ENCODE measurements at regions not wholly inside any gene's neighbourhood (a gene's known extent, or its start where the extent isn't known, plus 50 kb on each side); places are given as distances from the start of the nearest gene placed in this dataset.

DNA sequence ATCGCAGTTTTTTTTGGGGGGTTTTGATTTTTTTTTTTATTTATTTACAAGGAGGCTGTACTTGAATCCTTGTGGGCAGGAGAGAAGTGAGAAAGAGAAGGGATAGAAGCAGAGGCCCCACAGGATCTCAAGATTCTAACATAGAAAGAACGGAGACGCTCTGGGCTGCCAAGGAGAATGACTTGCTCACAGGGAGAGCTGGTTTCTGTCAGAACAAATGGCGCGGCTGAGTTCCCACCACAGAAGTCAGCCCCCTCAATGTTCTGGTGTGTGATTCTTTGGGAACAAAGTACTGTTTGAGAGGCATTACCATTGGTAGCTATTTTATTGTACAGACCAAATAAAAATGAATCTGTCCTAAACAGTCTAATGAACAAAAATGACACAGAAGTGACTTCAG is 80.6 kb downstream of the ATXN3L start:
- FAIRE-seq (no peak), DNase-seq (no peak)
- Histone ChIP-seq H3K27ac (ENCODE audit: low read depth in 2 of 2, low read length in 2 of 2) (no peak overlapping the region), H3K27me3 (ENCODE audit: control insufficient read depth, insufficient read depth, low read length) (peaks cover 2% of the 10 kb centered on the region), H3K4me3 (ENCODE audit: low read length in 3 of 3) (no peak overlapping the region), H3K36me3 (ENCODE audit: control insufficient read depth in 2 of 3, insufficient read depth in 3 of 3, low read length in 3 of 3) (no peaks in the 10 kb centered on the region), H3K9ac (ENCODE audit: low read length in 3 of 3) (no peak overlapping the region), H3K4me1 (ENCODE audit: control insufficient read depth in 2 of 3, insufficient read depth in 2 of 3, low read depth in 1 of 3, low read length in 3 of 3) (no peaks in the 10 kb centered on the region), H3K9me3 (ENCODE audit: control insufficient read depth in 2 of 3, insufficient read depth in 1 of 3, low read length in 3 of 3) (no peaks in the 10 kb centered on the region)
- intact Hi-C loops (cut with DNase I) = no loop called here
- TF ChIP-seq CTCF (IDR thresholded peaks at IDR 0.05; ENCODE audit: borderline replicate concordance, extremely low read depth, insufficient read depth) = no peak

DNA sequence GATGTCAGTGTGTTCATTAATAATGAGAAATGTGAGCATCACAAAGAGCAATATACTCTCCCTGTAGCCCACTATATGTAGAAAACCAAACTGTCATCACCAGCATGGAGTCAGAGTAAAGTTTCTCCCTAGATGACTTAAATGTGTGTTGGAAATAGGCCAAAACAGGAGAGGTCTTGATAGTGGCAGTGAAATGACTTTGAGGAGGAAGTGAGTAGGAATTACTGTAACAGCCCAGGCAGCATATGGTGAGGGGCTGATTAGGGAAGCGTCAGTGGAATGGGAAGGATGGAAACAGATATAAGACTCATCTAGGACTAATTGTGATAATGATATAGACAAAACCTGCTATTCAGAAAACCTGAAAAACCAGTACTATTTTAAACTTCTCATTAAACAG is 83.9 kb downstream of the ATXN3L start:
- DNase-seq (no peak), FAIRE-seq (no peak)
- no peaks in the 10 kb centered on the region for H3K9me3 ChIP-seq (ENCODE audit: control insufficient read depth in 2 of 3, insufficient read depth in 1 of 3, low read length in 3 of 3)
- no peak overlapping the region for H3K4me3 ChIP-seq (ENCODE audit: low read length in 3 of 3)
- peaks cover 2% of the 10 kb centered on the region for H3K27me3 ChIP-seq (ENCODE audit: control insufficient read depth, insufficient read depth, low read length)
- H3K9ac ChIP-seq (ENCODE audit: low read length in 3 of 3) = no peak overlapping the region
- intact Hi-C loops (cut with DNase I) = no loop called here
- H3K4me1 ChIP-seq (ENCODE audit: control insufficient read depth in 2 of 3, insufficient read depth in 2 of 3, low read depth in 1 of 3, low read length in 3 of 3) = no peaks in the 10 kb centered on the region
- TF ChIP-seq CTCF (IDR thresholded peaks at IDR 0.05; ENCODE audit: borderline replicate concordance, extremely low read depth, insufficient read depth) = no peak
- no peaks in the 10 kb centered on the region for H3K36me3 ChIP-seq (ENCODE audit: control insufficient read depth in 2 of 3, insufficient read depth in 3 of 3, low read length in 3 of 3)
- no peak overlapping the region for H3K27ac ChIP-seq (ENCODE audit: low read depth in 2 of 2, low read length in 2 of 2)

- Histone ChIP-seq H3K9me3 (ENCODE audit: control insufficient read depth in 2 of 3, insufficient read depth in 1 of 3, low read length in 3 of 3) (no peaks in the 10 kb centered on the region), H3K4me1 (ENCODE audit: control insufficient read depth in 2 of 3, insufficient read depth in 2 of 3, low read depth in 1 of 3, low read length in 3 of 3) (no peaks in the 10 kb centered on the region), H3K27me3 (ENCODE audit: control insufficient read depth, insufficient read depth, low read length) (peaks cover 2% of the 10 kb centered on the region), H3K9ac (ENCODE audit: low read length in 3 of 3) (no peak overlapping the region), H3K4me3 (ENCODE audit: low read length in 3 of 3) (no peak overlapping the region), H3K27ac (ENCODE audit: low read depth in 2 of 2, low read length in 2 of 2) (no peak overlapping the region), H3K36me3 (ENCODE audit: control insufficient read depth in 2 of 3, insufficient read depth in 3 of 3, low read length in 3 of 3) (no peaks in the 10 kb centered on the region)
- DNase-seq = no peak
- no peak for FAIRE-seq
- no peak for TF ChIP-seq CTCF (IDR thresholded peaks at IDR 0.05; ENCODE audit: borderline replicate concordance, extremely low read depth, insufficient read depth)
- intact Hi-C loops (cut with DNase I) = no loop called here
These were observed 87.4 kb downstream of the ATXN3L start for GRCh38 chrX:13232484-13232883.

- Histone ChIP-seq H3K4me1 (ENCODE audit: control insufficient read depth in 2 of 3, insufficient read depth in 2 of 3, low read depth in 1 of 3, low read length in 3 of 3) (peaks cover 0 to 2% (median 1%) of the 10 kb centered on the region in 3 donors), H3K36me3 (ENCODE audit: control insufficient read depth in 2 of 3, insufficient read depth in 3 of 3, low read length in 3 of 3) (no peaks in the 10 kb centered on the region), H3K9me3 (ENCODE audit: control insufficient read depth in 2 of 3, insufficient read depth in 1 of 3, low read length in 3 of 3) (no peaks in the 10 kb centered on the region), H3K4me3 (ENCODE audit: low read length in 3 of 3) (no peak overlapping the region), H3K27ac (ENCODE audit: low read depth in 2 of 2, low read length in 2 of 2) (no peak overlapping the region), H3K9ac (ENCODE audit: low read length in 3 of 3) (no peak overlapping the region), H3K27me3 (ENCODE audit: control insufficient read depth, insufficient read depth, low read length) (no peaks in the 10 kb centered on the region)
- no peak for DNase-seq
- FAIRE-seq = no peak
- intact Hi-C loops (cut with DNase I) = no loop called here
- TF ChIP-seq CTCF (IDR thresholded peaks at IDR 0.05; ENCODE audit: borderline replicate concordance, extremely low read depth, insufficient read depth) = no peak
These were observed 93.6 kb downstream of the ATXN3L start for GRCh38 chrX:13226214-13226613.
